Parathyroid adenoma (tissue), 2 donors: ENCODE measurements at regions not wholly inside any gene's neighbourhood (a gene's known extent, or its start where the extent isn't known, plus 50 kb on each side); places are given as distances from the start of the nearest gene placed in this dataset.
"Not testable (repeated sequence)": the region's sequence is repeated elsewhere in the genome, so short reads cannot be mapped to it uniquely, and the experiment has no call there.

Source experiments
- H2AFZ ChIP-seq: fragments of 300-600 bp; sonication (generic); one replicate; pipeline ENCODE4 v1.7.0; 2017; ENCODE audit warnings: antibody characterized with exemption, mild to moderate bottlenecking
- H3K27ac ChIP-seq: fragments of 300-600 bp; sonication (generic); one replicate; pipeline ENCODE4 v1.7.0; 2017
- H3K27me3 ChIP-seq: fragments of 300-600 bp; sonication (generic); one replicate; pipeline ENCODE4 v1.7.0; 2017; ENCODE audit warnings: low read length; ENCODE audit not compliant: control insufficient read depth, insufficient read depth
- H3K36me3 ChIP-seq: fragments of 300-600 bp; sonication (generic); one replicate; pipeline ENCODE4 v1.7.0; 2017; ENCODE audit warnings: low read length; ENCODE audit not compliant: control insufficient read depth, insufficient read depth
- H3K4me1 ChIP-seq: fragments of 300-600 bp; sonication (generic); one replicate; pipeline ENCODE4 v1.7.0; 2017; ENCODE audit warnings: control low read depth
- H3K4me2 ChIP-seq: fragments of 300-600 bp; sonication (generic); one replicate; pipeline ENCODE4 v1.7.0; 2017; ENCODE audit warnings: low read length
- H3K4me3 ChIP-seq: fragments of 300-600 bp; sonication (generic); one replicate; pipeline ENCODE4 v1.7.0; 2017; ENCODE audit warnings: low read depth, low read length
- H3K79me2 ChIP-seq: fragments of 300-600 bp; sonication (generic); one replicate; pipeline ENCODE4 v1.7.0; 2017; ENCODE audit warnings: control low read depth
- H3K9ac ChIP-seq: fragments of 300-600 bp; sonication (generic); one replicate; pipeline ENCODE4 v1.7.0; 2017; ENCODE audit warnings: mild to moderate bottlenecking
- H3K9me3 ChIP-seq: fragments of 300-600 bp; sonication (generic); one replicate; pipeline ENCODE4 v1.7.0; 2017; ENCODE audit warnings: low read length; ENCODE audit not compliant: control insufficient read depth
- TF ChIP-seq, protein P1 (sequence below): fragments of 300-600 bp; sonication (generic); IDR thresholded peaks from one replicate; pipeline ENCODE4 v1.7.0; 2017; ENCODE audit warnings: antibody characterized with exemption, mild to moderate bottlenecking
- donor health status: primary hyperparathyroidism.

- Histone ChIP-seq H3K9ac (no peak overlapping the region), H3K79me2 (no peaks in the 10 kb centered on the region), H3K4me2 (no peak overlapping the region), H3K4me3 (no peak overlapping the region), H3K9me3 (no peaks in the 10 kb centered on the region), H3K27ac (no peak overlapping the region), H3K27me3 (no peaks in the 10 kb centered on the region), H2AFZ (no peak overlapping the region), H3K4me1 (no peaks in the 10 kb centered on the region), H3K36me3 (no peaks in the 10 kb centered on the region)
- TF ChIP-seq, protein P1, sequence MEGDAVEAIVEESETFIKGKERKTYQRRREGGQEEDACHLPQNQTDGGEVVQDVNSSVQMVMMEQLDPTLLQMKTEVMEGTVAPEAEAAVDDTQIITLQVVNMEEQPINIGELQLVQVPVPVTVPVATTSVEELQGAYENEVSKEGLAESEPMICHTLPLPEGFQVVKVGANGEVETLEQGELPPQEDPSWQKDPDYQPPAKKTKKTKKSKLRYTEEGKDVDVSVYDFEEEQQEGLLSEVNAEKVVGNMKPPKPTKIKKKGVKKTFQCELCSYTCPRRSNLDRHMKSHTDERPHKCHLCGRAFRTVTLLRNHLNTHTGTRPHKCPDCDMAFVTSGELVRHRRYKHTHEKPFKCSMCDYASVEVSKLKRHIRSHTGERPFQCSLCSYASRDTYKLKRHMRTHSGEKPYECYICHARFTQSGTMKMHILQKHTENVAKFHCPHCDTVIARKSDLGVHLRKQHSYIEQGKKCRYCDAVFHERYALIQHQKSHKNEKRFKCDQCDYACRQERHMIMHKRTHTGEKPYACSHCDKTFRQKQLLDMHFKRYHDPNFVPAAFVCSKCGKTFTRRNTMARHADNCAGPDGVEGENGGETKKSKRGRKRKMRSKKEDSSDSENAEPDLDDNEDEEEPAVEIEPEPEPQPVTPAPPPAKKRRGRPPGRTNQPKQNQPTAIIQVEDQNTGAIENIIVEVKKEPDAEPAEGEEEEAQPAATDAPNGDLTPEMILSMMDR, result no peak
These were observed 194.5 kb upstream of the MAD2L1 start for GRCh38 chr4:120261117-120261516.

DNA sequence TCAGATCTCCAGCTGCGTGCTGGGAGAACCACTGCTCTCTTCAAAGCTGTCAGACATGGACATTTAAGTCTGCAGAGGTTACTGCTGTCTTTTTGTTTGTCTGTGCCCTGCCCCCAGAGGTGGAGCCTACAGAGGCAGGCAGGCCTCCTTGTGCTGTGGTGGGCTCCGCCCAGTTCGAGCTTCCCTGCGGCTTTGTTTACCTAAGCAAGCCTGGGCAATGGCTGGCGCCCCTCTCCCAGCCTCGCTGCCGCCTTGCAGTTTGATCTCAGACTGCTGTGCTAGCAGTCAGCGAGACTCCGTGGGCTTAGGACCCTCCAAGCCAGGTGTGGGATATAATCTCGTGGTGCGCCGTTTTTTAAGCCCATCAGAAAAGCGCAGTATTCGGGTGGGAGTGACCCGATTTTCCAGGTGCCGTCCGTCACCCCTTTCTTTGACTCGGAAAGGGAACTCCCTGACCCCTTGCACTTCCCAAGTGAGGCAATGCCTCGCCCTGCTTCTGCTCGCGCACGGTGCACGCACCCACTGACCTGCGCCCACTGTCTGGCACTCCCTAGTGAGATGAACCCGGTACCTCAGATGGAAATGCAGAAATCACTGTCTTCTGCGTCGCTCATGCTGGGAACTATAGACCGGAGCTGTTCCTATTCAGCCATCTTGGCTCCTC, 189.6 kb upstream of the MAD2L1 start:
- H3K27ac ChIP-seq, H3K9ac ChIP-seq, H3K4me3 ChIP-seq, H3K4me2 ChIP-seq, H3K36me3 ChIP-seq, H3K4me1 ChIP-seq, H3K9me3 ChIP-seq, H3K79me2 ChIP-seq, H2AFZ ChIP-seq, H3K27me3 ChIP-seq: not testable (repeated sequence)

DNA sequence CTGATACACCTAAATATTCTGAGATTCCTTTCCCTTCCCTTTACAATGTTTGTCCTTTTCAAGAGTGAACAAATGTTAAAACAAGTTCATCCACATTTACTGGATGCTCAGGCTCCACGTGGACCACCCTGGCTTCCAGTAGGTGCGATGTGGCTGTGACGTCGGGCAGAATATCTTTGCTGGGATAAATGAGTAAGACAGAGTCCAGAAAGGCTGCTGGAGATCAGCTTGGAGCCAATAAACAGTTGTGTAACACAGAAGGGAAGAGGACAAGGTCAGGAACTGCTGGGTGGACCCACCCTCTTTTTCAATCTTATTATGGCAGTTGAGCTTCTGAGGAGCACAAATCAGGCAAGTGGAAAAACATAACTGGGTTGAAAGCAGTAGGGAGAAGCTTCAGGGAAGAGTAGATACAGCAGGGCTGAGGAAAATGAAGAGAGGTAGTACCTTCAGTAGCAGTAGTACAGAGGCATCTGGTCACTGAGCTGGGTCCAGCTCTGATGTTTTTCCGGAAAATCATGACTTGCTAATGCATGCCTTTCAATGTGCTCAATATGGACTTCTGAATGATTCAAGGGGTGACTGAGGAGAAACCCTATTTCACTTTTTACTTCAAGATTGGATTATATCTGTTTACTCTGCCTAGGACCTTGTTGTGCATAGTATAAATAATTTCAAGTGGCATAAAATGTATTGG, 171.8 kb upstream of the MAD2L1 start:
- Histone ChIP-seq H3K27ac (no peak overlapping the region), H3K4me2 (no peak overlapping the region), H3K9me3 (no peaks in the 10 kb centered on the region), H2AFZ (no peak overlapping the region), H3K79me2 (no peaks in the 10 kb centered on the region), H3K4me3 (no peak overlapping the region), H3K4me1 (no peaks in the 10 kb centered on the region), H3K36me3 (no peaks in the 10 kb centered on the region), H3K27me3 (no peaks in the 10 kb centered on the region), H3K9ac (no peak overlapping the region)
- TF ChIP-seq, protein P1, result no peak

DNA sequence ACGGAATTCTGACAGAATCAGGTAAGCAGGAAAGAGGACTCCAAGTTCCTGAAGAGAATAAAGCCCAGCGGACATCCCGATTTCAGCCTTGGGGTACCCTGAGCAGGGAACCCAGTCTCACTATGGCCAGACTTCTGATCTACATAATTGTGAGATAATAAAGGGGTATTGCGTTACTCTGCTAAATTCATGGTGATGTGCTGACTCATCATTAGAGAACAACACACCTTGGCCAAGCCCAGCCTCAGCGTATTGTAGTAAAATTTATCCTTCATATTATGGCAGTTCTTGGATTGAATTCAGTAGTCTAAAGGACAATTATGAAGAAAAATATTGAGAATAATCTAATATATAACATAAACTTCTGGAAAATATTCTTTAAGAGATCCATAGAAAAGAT, 170.2 kb upstream of the MAD2L1 start:
- Histone ChIP-seq H3K4me2 (no peak overlapping the region), H3K79me2 (no peaks in the 10 kb centered on the region), H3K4me3 (no peak overlapping the region), H3K9ac (no peak overlapping the region), H3K4me1 (no peaks in the 10 kb centered on the region), H3K36me3 (no peaks in the 10 kb centered on the region), H3K27ac (no peak overlapping the region), H2AFZ (no peak overlapping the region), H3K9me3 (no peaks in the 10 kb centered on the region), H3K27me3 (no peaks in the 10 kb centered on the region)
- TF ChIP-seq, protein P1, result no peak

GRCh38 chr4:120232050-120232449, 165.4 kb upstream of the MAD2L1 start:
- no peak overlapping the region for H3K27ac ChIP-seq
- no peaks in the 10 kb centered on the region for H3K4me1 ChIP-seq
- TF ChIP-seq, protein P1, result no peak
- H3K4me3 ChIP-seq, result no peak overlapping the region
- no peak overlapping the region for H3K9ac ChIP-seq
- H3K4me2 ChIP-seq, result no peak overlapping the region
- no peaks in the 10 kb centered on the region for H3K9me3 ChIP-seq
- no peak overlapping the region for H2AFZ ChIP-seq
- H3K36me3 ChIP-seq, result no peaks in the 10 kb centered on the region
- no peaks in the 10 kb centered on the region for H3K27me3 ChIP-seq
- H3K79me2 ChIP-seq, result no peaks in the 10 kb centered on the region
